GM12875 (cell line): ENCODE measurements at regions not wholly inside any gene's neighbourhood (a gene's known extent, or its start where the extent isn't known, plus 50 kb on each side); places are given as distances from the start of the nearest gene placed in this dataset.

Experiments used
- H3K4me3 ChIP-seq: one replicate; pipeline ENCODE4 v1.5.1; 2011; ENCODE audit warnings: low read depth, low read length, control low read depth
- CTCF ChIP-seq: IDR thresholded peaks from 2 replicates; pipeline ENCODE4 v1.5.1; 2011; ENCODE audit warnings: low read depth, mild to moderate bottlenecking, control low read depth, inconsistent platforms, low read length, moderate library complexity, borderline replicate concordance; ENCODE audit not compliant: insufficient read depth

GRCh38 chr5:143671674-143672569 is 140.0 kb upstream of the HMHB1 start:
- TF ChIP-seq CTCF: no peak
- H3K4me3 ChIP-seq: no peak overlapping the region

GRCh38 chr5:143671021-143671420 is 140.9 kb upstream of the HMHB1 start:
- TF ChIP-seq CTCF: no peak
- no peak overlapping the region for H3K4me3 ChIP-seq

DNA sequence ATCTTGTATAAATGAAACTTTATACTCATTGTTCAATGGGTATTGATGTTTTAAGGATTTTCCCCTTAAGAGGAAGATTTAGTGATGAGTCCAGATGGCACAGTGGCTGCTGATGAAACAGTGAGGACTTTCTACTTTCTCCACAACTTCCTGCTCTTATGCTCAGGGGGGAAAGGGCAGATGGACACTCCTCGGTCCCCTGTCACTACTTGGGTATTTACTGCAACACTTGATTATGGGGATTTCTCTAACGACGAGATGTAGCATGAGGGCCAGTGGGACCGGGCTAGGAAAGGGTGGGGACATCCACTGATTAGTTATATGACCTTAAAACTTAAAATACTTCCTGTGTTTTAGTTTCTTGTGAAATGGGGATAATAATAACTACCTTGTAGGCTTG is 146.1 kb upstream of the HMHB1 start:
- H3K4me3 ChIP-seq: no peak overlapping the region
- no peak for TF ChIP-seq CTCF

DNA sequence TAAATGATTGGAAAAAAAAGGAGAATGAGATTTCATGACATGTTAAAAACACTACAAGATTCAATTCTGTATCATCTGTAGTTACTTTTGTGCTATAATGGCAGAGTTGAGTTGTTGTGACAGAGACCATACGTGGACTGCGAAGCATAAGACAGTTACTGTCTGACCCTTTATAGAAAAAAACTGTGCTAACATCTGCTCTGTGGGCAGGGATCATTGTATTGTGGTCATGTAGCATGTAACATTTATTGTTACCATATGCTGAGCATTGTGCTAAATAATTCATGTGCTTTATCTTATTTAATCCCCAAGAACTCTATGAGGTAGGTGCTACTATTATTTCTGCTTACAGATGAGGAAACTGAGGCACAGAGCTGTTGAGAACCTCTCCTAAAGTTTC is 147.3 kb upstream of the HMHB1 start:
- no peak for TF ChIP-seq CTCF
- no peak overlapping the region for H3K4me3 ChIP-seq

DNA sequence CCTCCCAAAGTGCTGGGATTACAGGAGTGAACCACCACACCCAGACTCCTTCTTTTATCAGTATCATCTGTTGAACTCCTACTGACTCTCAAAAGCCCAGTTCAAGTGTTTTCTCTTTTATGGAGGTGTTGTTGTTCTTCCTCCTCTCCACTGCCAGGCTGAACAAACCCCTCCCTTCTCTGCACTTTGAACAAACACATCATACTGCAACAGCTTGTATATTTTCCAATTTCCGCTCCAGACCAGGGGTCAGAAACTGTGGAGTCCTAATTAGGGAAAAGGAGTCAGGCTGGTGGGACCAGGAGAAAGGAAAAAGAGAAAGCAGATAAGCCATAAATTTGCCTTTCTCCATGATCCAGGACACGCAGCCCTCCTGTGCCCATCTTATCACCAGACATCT is 148.1 kb upstream of the HMHB1 start:
- TF ChIP-seq CTCF: no peak
- H3K4me3 ChIP-seq: no peak overlapping the region

GRCh38 chr5:143662020-143662419 is 149.9 kb upstream of the HMHB1 start:
- H3K4me3 ChIP-seq: no peak overlapping the region
- no peak for TF ChIP-seq CTCF

DNA sequence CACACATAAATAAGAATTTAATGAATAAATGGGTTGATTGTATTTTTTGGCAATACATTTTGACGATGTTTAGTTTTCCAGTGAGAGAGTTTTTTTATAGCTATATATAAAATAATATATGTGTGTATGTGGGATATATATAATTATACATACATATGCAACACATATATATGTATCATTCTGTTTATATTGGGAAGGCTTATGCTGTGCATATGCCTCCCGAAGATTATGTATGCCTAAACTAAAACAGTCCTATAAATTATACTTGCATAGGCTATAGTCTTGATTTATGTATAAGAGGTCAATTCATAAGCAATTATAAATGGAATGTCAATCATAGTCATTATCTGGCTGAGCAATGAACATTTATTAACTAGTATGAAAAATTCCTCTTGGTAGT is 151.3 kb upstream of the HMHB1 start:
- TF ChIP-seq CTCF: no peak
- no peak overlapping the region for H3K4me3 ChIP-seq
